GM19193 (cell line): ENCODE measurements at regions not wholly inside any gene's neighbourhood (a gene's known extent, or its start where the extent isn't known, plus 50 kb on each side); places are given as distances from the start of the nearest gene placed in this dataset.

Experiments used
- POLR2A ChIP-seq: IDR thresholded peaks from 4 replicates; pipeline ENCODE4 v1.6.1; 2011; ENCODE audit not compliant: insufficient read depth, insufficient read length; ENCODE audit errors: extremely low read depth

DNA sequence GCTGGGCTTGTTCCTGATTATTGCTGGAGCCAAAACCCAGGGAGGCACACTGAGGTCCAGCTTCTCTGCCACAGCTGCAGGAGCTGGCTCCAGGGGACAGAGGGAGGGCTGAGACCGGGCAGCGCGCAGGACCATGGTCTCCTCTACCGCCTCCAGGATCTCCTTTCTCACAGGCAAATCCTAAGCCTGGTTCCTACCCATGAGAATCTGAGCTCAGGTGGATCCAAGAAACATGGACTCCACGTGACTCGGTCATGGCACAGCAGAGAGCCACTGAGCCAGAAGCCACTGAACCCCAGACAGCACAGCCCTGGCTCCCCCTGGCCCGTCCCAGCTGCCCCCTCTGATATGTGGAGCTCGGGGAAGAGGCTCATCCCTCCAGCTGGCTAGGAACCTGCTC is 653.4 kb upstream of the ID2 start:
- TF ChIP-seq POLR2A: no peak

DNA sequence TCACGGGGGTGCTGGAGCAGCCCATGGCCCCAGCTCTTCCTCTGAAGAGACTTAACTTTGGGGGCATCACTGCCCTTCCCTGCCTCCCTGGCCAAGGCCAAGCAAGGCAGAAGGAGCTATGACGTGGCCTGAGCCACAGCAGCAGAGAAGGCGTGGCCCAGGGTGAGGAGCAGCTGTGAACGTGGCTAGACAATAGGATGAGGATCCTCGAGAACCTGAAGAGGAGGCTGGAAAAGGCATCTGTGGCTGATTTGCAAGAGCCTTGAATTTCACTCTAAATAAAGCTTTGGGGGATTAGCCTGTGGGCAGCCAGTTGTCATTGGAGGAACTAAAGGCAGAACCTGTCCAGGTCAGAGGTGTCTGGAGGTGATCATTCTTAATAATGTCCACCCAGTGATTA is 652.9 kb upstream of the ID2 start:
- TF ChIP-seq POLR2A: no peak

DNA sequence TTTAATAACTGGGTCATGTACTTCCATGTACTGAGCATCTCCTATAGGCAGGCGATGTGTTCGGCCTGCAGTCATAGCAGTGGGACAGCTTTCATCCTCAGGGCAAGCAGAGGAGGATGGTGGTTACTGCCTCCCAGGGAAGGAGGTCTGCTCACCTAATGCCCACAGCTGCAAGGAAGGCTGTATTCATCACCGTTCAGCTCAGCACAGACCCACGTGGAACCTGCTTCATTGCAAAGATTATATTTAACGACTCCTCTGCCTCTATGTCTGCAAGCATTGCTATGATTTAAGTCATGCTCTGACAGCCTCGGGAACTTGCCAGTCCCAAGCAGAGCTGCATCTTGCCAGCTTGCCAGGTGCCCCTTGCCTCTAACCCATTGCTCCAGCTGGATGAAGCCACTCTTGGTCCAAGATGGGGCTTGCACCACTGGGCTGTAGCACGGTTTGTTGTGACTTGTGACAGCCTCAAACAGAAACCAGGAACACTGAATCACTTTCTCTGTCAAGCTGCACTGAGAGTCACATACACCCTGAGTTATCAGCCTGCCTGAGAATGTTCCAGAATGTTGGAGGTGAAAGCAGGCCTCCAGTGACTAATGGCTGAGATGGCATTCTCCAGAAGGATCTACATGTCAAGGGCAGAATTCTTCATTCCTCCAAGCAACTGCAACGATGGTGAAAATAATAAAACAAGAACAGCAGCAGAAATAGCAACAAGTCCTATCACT is 651.1 kb upstream of the ID2 start:
- no peak for TF ChIP-seq POLR2A

DNA sequence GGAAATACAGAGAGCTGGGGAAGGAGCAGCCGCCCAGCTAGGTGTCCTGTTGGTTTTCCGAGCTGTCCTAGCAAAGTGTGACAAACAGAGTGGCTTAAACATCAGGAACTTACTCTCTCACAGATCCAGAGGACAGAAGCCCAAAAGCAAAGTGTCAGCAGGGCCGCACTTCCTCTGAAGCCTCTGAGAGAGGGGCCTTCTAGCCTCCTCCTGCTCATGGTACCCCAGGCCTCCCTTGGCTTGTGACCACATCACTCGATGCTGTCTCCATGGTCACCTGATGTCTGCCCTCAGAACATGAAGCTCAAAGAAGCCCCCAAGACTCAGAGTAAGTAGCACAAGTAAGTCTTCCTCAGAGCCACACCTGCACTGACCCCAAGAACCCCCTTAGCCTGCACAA is 650.5 kb upstream of the ID2 start:
- no peak for TF ChIP-seq POLR2A

DNA sequence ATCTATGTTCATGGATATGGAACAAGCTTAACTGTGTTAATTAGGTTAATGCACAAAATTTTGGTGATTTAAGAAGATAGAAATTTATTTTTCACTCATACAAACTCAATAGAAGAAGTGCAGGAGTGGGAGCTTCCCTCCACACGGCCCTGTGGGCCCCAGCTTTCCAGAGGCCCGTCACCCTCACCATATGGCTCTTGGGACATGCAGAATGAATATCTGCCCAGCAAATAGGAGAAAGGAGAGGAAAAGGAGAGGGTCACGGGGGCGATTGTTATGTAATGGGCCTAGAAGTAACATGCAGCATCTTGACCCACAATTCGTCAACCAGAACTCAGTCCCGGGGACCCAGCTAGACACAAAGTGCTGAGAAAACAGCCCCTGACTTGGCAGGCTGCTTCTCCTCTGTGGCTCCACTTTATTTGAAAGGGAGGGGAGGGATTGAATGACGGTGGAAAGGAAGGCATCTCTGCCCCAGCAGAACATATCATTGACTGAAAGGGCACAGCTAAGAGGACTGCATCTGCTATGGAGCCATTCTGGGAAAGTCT is 648.2 kb upstream of the ID2 start:
- no peak for TF ChIP-seq POLR2A

DNA sequence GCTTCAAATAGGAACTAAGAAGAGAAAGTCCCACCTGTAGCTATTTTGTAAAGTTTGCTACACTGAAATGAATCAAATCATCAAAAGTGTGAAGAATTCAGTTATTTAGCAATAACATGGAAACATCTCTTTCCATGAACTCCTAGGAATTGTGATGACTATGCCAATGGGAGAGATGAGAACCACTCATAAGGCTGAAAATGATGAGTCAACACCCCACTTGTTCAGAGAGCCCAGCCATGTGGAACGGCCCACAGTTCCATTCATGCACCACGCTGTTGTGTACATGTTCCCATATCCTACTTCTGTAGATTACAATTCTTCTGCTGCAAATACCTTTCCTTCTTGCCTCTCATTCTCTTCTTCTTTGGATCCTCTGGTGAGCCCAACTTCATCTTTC is 645.5 kb upstream of the ID2 start:
- TF ChIP-seq POLR2A: no peak

DNA sequence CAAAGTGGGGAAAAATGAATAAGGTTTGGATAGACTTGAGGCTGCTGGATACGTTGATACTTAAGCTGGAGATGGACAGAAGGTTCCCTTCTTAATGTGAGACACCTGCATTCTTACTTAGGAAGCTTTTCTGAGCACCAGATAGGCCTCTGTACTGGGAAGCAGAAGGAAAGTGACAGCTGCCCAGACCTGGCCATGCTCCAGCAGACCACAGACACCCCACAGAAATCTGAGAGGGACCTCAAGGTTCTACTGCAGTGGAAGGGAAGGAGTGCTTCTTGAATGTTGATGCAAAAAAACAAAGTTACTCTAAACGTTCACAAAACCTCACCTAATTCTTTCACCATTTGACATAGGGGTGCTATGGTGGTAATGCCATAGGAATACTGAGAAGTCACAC is 642.1 kb upstream of the ID2 start:
- no peak for TF ChIP-seq POLR2A

DNA sequence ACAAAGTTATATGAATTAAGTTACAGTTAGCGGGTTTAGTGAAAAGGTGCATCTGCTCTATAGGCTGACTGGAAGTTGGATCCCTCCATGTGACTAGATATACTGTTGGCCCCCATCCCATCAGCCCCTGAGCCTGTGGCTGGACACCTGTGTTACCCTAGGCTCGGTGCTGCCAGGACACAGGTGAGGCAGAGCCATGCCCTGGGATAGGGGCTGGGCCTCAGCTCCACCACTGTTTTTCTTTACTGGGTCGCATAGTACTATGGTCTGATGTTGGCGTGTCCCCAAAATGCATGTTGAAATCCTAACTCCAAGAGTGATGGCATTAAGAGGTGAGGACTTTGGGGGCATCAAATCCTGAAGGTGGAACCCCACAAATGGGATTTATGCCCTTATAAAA is 638.6 kb upstream of the ID2 start:
- TF ChIP-seq POLR2A: no peak

DNA sequence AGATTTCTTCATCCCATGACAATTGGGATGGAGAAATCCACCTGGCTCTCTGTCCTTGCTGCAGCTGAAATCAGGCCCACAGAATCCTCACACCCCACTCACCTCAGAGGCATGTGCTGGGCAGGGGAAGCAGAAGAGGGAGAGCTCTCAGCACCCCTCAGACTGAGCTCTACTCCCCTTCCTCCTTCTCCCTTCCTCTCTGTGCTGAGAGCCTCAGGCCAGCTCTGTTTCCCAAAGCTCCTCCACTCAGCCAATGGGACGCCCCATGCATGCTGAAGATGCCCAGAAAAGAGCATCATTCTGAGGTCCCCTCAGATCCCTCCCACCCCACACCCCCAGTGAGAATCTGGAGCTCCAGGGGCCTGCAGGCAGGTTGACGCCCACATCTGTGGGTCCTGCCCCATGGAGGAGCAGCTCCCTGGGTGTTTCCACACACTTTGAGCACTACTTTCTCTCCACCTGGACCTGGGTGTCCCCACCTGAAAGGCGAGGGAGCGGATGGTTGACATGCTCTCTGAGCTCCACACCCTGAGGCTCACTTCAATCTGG is 637.7 kb upstream of the ID2 start:
- no peak for TF ChIP-seq POLR2A

DNA sequence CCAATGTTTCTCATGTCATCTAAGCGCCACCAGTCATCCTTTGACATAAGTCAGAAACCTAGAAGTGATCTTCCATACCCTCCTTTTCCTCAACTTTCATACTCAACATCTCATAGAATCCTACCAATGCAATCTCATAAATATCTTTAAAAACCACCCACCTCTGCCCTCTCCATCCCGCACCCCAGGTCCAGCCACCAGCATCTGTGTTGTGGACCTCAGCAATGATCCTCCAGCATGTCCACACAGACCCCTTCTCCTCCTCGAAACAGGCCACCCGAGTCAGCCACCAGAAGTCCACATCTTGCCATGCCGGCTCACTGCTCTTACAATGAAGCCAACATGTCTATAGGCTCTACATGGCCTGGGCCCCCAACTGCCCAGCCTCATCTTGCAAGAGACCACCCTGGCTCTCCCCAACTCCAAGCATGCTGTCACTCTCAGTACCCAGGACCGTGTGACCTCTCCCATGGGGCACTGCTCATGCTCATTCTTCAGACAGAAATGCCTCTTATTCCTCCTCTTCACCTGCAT is 636.7 kb upstream of the ID2 start:
- TF ChIP-seq POLR2A: no peak

DNA sequence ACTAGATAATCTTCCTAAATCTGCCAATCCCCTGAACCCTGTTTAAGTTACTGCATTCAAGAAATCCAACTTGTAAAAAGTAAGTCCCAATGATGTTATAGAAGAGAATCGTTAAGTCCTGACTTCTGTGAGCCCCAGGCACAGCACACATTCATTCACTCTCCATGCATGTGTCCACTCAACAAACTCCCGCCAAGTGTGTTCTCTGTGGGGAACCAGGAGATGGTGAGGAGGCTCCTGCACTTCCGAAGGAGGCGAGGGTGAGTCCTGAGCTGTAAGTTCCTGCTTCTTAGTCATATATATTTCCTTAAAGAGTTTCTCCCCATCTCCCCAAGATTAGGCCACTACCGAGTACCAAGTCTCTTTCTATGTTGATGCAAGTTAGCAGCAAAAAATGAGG is 635.0 kb upstream of the ID2 start:
- no peak for TF ChIP-seq POLR2A

DNA sequence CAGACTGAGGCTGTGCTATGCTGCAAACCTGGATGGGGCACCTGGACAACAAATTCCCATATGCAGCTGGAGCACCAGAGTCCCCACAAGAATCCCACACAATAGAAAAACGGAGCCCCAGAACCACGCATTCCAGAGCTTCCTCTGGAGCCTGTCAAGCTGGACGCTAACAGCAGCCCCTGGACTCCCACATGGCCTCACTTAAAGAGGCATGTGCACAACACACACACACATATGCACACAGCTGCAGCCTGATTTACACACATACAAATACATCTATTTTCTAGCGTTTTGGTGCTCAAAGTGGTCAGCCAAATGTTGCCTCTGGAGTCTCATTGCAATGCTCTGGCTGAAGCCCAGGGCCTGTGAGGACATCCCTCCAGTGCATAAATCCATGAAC is 632.7 kb upstream of the ID2 start:
- TF ChIP-seq POLR2A: no peak

DNA sequence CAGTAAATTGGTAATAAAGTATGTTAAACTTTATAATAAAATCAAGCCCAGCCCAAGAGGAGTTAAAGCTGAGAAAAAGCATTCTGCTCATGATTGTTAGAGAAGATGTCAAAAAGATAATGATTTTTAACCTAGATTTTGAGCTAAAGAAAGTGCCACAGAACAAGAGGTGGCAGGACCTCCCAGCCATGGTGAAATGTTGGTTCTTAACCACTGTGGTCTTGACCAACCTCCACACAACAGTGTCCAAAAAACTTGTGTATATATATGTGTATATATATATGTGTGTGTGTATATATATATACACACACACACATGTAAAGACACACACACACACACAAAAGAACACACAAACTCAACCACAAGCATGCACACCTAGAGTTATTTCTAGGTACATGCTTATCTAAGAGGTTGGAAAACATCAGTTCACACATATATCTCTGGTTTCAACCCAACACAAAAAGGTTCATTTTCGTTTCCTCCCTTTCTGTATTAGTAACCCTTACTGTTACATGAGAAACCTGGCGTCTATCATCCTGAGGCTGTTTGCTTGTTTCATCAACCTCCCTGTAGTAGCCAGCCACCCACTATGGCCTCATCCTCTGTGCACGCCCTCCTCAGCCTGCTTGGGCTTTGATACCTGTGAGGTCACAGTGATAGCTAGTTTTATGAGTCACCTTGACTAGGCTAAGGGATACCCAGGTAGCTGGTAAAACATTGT is 631.8 kb upstream of the ID2 start:
- no peak for TF ChIP-seq POLR2A

DNA sequence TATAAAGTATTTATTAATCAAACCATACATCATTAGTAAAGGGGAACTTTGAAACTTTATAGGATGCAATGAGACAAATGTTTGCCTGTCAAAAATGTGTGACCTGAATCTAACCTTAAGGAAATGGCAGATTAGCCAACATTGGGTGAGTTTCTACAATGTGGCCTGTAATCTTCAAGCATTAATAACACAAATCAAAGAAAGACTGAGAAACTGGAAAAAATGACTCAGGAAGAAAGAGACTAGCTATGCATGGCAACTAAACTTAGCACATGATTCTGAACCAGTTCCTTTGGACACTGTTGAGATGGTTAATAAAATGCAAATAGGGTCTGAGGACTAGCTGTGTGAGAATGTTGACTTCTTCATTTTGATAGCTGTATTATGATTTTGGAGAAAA is 628.6 kb upstream of the ID2 start:
- no peak for TF ChIP-seq POLR2A

DNA sequence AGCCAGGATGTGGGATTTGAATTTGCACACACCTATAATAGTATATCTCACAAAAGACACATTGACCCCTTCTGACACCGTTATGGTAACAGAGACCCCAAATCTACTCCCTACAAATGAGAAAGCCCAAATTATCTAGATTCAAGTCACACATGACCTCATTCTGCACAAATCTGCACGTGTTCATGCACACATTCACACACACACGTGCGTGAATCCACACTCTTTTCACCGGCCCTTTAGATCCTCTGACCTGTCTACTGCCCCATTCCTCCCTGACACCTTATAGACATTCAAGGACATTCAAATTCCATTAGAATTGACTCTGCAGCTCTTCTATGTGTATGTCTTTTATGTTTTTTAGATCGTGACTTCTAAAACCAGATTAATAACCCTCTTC is 627.8 kb upstream of the ID2 start:
- TF ChIP-seq POLR2A: no peak

DNA sequence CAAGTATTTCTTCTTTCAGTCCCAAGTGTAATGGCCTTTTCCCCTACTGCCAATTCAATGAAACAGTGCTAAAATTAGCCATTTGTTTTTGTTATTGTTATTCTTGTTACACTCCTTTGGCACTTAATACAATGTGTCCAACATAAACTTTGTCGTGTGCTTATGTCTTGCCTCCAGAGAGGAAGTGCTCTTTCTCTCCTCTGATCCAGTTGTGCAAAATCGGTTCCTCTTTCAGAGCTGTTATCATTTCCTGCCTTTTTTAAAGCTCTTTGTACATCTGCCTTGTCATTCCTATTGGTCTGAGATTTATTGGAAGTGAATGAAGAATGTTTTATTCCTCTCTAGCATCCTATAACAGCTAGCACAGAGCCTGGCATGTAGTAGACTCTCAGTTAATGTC is 623.2 kb upstream of the ID2 start:
- no peak for TF ChIP-seq POLR2A
